ENCODE measurements at regions not wholly inside any gene's neighbourhood (a gene's known extent, or its start where the extent isn't known, plus 50 kb on each side); places are given as distances from the start of the nearest gene placed in this dataset.
"Not testable (repeated sequence)": the region's sequence is repeated elsewhere in the genome, so short reads cannot be mapped to it uniquely, and the experiment has no call there.

GRCh38 chr2:144969564-144969963 is 449.6 kb upstream of the ZEB2 start:
- TF ChIP-seq CTCF (IDR thresholded peaks at IDR 0.05; ENCODE audit: insufficient read depth, low read depth, low read length); EZH2 (IDR thresholded peaks at IDR 0.05; ENCODE audit: insufficient read depth, low read length): not testable (repeated sequence)

Data from astrocyte (in vitro differentiated cells and primary cell).